BE2C (cell line): ENCODE measurements at regions not wholly inside any gene's neighbourhood (a gene's known extent, or its start where the extent isn't known, plus 50 kb on each side); places are given as distances from the start of the nearest gene placed in this dataset.

Experiments
- DNase-seq: peaks from one replicate; pipeline ENCODE4 v3.0.0-alpha.2; 2020
- H3K27me3 ChIP-seq: fragments of 250-450 bp; sonication (Bioruptor Pico); 2 replicates; pipeline ENCODE4 v1.5.1; 2020; ENCODE audit warnings: mild to moderate bottlenecking
- H3K36me3 ChIP-seq: fragments of 250-450 bp; sonication (Bioruptor Pico); 2 replicates; pipeline ENCODE4 v1.5.1; 2020; ENCODE audit warnings: mild to moderate bottlenecking
- H3K4me1 ChIP-seq: fragments of 250-450 bp; sonication (Bioruptor Pico); 2 replicates; pipeline ENCODE4 v1.5.1; 2020
- H3K4me3 ChIP-seq: 2 replicates; pipeline ENCODE4 v1.5.1; 2011; ENCODE audit warnings: low read depth, low read length
- H3K9me3 ChIP-seq: fragments of 250-450 bp; sonication (Bioruptor Pico); 2 replicates; pipeline ENCODE4 v1.5.1; 2020
- CTCF ChIP-seq: IDR thresholded peaks from 2 replicates; pipeline ENCODE4 v1.5.1; 2012; ENCODE audit warnings: mild to moderate bottlenecking, low read depth, low read length

DNA sequence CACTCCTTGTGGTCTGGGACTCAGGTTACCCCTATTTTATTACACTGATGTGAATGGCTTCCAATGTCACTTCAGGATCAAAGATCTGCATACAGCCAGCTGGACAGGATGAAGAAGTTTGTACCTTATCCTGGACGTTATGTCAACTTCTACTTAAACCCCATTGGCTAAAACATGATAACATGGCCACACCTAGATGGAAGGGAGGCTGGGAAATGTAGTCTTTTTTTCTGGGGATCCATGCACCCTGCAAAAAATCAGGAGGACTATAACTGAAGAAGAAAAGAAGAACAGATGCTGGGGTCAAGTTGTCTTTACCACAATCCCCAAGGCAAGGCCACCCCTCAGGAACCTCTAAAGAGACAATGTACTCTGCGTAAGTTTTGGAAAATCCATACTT is 459.2 kb downstream of the BCOR start:
- Histone ChIP-seq H3K4me1 (peaks cover 11% of the 10 kb centered on the region; the same call in 1 of the 2 replicates), H3K9me3 (no peaks in the 10 kb centered on the region; the same call in 1 of the 2 replicates)
- TF ChIP-seq CTCF: no peak

DNA sequence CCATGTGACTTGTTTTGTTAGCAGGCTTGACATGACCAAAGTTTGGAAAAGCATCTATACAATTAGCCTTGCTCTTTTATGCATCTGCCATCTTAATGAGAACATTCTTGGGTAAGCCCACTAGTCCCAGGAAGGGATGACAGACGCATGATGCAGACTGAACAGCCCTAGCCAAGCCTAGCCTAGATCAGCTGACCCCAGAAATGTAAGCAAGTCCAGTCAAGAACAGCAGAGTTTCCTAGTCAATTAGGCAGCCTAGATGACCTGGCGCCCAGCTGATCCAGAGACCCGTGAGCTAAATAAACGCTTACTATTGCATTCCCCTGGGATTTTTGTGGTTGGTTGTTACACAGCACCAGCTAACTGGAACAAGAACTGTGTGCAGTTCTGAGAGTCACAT is 457.9 kb downstream of the BCOR start:
- Histone ChIP-seq H3K36me3 (no peaks in the 10 kb centered on the region), H3K4me3 (no peak overlapping the region), H3K27me3 (no peaks in the 10 kb centered on the region), H3K9me3 (no peaks in the 10 kb centered on the region; the same call in 1 of the 2 replicates), H3K4me1 (peaks cover 10% of the 10 kb centered on the region; the same call in 1 of the 2 replicates)
- TF ChIP-seq CTCF: no peak
- DNase-seq: no peak

More for the DNA sequence above, 459.2 kb downstream of the BCOR start:
- Histone ChIP-seq H3K27me3 (no peaks in the 10 kb centered on the region), H3K36me3 (no peaks in the 10 kb centered on the region), H3K4me3 (no peak overlapping the region)
- DNase-seq: no peak

DNA sequence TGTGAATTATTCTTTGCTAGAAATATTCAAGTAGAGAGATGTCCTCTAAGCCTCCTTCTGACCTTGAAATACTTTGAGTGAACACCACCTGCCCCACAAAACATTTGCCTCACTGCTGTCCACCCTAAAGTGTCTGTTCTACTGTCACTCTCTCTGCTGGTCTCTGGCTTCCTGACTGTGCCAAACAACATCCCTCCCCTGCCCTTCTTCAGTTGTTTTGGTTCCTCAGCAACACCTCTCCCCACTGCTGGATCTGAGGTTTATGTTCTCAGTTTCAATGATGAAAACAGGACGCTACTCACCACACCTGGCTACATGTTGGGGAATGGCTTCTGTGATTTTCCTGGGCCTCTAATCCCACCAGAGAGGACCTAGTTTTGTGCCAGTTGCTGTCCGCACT is 456.9 kb downstream of the BCOR start:
- no peak for TF ChIP-seq CTCF
- no peak for DNase-seq
- Histone ChIP-seq H3K36me3 (no peaks in the 10 kb centered on the region), H3K4me1 (peaks cover 10% of the 10 kb centered on the region), H3K4me3 (no peak overlapping the region), H3K9me3 (no peaks in the 10 kb centered on the region; the same call in 1 of the 2 replicates), H3K27me3 (no peaks in the 10 kb centered on the region)

GRCh38 chrX:39642071-39642470 is 455.7 kb downstream of the BCOR start:
- no peaks in the 10 kb centered on the region; the same call in 1 of the 2 replicates for H3K9me3 ChIP-seq
- H3K27me3 ChIP-seq: no peaks in the 10 kb centered on the region
- H3K4me1 ChIP-seq: peaks cover 10% of the 10 kb centered on the region
- H3K36me3 ChIP-seq: no peaks in the 10 kb centered on the region
- no peak overlapping the region for H3K4me3 ChIP-seq
- DNase-seq: peak; percentile 57
- no peak for TF ChIP-seq CTCF

DNA sequence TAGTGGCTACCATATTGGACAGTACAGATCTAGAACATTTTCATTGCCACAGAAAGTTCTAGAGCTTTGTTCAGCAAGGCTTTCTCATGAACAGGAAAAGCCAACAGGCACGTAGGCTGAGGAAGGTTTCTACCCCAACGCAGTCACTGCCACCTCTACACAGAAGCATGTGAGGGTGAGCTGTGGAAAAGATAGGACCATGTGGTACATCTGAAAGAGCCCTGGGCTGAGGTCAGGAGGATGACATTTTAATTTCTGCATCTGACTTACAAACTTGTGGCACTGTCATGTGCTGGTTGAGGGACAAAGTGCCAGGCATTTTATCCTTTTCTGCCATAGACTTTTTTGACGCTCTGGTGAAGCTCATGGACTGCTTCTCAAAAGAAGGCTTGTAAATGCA is 454.2 kb downstream of the BCOR start:
- Histone ChIP-seq H3K9me3 (no peaks in the 10 kb centered on the region; the same call in 1 of the 2 replicates), H3K4me1 (peaks cover 10% of the 10 kb centered on the region), H3K27me3 (no peaks in the 10 kb centered on the region), H3K36me3 (no peaks in the 10 kb centered on the region), H3K4me3 (no peak overlapping the region)
- no peak for TF ChIP-seq CTCF
- DNase-seq: no peak

DNA sequence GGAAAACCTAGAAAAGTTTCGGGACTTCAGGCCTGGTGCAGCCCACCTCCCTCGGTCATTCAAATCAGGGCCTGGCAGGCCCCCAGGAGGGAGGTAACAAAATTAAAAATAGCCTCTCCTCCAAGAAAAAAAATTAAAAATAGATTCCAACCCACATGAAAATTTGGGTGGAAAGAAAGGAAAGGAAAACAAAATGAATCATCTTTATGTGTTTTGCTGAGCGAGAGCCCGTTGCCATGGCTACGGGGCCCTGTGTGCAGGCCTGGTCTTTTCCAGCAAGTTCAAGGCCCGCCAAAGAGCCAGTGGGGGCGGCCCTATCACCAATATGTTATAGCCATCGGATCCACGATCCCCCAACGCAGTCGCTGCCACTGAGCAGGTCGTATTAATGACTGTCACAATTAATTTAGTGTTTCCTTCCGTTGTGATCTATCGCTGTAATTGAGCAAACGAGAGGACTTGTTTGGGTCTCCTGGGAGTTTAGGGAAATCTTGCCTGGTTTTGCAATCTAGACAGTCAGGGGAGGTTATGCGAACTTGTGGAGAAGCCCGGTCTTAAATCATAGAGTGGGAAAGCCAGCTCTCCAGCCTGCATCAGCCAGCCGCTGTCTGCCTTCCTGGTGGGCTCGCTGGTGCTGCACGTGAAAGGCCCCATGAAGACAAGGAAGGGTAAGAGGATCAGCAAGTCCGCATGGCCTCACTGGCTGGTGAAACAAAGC is 452.4 kb downstream of the BCOR start:
- Histone ChIP-seq H3K9me3 (no peaks in the 10 kb centered on the region), H3K27me3 (no peaks in the 10 kb centered on the region), H3K36me3 (no peaks in the 10 kb centered on the region), H3K4me1 (peaks cover 10% of the 10 kb centered on the region), H3K4me3 (no peak overlapping the region)
- no peak for TF ChIP-seq CTCF
- peak; percentile 64 for DNase-seq
